ENCODE measurements at regions not wholly inside any gene's neighbourhood (a gene's known extent, or its start where the extent isn't known, plus 50 kb on each side); places are given as distances from the start of the nearest gene placed in this dataset.
"Not testable (repeated sequence)": the region's sequence is repeated elsewhere in the genome, so short reads cannot be mapped to it uniquely, and the experiment has no call there.

DNA sequence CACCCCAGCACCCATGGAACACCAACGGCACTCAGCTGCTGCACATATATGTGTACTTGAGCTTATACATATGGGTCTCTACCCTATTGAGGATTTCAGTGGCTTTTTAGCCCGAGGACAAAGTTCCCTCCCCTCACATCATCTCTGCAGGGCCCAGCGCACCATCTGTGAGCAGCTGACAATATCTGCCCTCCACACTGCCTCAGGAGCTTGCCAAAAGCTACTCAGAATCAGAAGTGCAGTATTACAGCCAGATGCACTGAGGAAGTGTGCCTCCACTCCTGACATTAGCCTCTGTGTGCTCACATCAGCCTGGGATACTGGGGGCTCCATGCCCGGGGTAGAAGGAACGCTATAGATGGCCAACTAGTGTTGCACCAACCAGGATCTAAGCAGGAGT is 903.9 kb downstream of the UQCRFS1 start:
- DNase-seq, result no peak

DNA sequence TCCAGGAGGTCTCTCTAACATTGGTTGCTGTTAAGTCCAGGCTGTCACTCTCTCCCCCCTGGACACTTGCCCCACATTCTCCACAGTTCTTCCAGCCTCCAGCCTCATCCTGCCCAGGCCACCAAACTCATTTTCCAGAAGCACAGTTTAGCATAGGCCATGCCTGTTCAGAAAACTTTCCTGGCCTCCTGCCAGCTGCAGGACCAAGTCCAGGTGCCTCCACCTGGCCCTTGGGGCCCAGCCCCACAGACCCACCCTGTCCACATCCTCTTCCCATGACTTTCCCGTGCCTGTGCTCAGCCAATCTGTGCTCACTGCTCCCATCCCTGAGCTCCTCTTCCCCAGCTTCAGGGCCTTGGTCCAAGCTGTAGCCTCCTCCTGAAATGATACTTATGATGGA is 905.0 kb downstream of the UQCRFS1 start:
- no peak for DNase-seq

DNA sequence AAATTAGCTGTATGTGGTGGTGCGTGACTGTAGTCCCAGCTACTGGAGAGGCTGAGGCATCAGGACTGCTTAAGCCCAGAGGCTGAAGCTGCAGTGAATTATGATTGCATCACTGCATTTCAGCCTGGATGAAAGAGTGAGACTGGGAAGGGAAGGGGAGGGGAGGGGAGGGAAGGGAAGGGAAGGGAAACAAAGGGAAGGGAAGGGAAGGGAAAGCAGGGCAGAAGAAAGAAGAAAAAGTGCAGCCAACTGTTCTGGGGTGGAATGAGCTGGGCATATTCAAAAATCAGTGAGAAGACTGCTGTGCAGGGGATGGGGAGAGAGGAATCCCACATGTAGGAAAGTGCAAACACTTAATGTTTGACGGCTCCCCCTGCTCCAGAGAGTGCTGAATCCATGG is 905.5 kb downstream of the UQCRFS1 start:
- peak; percentile 55 for DNase-seq

DNA sequence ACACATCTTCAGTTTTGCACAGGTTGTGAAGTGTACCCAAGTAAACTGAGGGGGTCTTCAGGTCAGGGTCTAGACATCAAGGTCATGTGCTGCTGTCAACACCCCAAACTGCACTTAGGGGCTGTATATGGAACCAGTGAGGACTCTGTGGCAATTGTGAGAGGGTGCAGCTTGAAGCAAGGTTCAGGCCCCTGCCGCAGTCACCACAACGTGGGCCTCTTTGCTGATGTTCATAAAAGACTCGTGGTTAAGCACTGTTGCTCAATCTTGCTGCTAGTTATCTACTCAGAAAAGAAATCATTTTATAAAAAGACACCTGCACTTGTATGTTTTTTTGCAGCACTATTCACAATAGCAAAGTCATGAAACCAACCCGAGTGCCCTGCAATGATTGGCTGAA is 907.4 kb downstream of the UQCRFS1 start:
- DNase-seq, result no peak

DNA sequence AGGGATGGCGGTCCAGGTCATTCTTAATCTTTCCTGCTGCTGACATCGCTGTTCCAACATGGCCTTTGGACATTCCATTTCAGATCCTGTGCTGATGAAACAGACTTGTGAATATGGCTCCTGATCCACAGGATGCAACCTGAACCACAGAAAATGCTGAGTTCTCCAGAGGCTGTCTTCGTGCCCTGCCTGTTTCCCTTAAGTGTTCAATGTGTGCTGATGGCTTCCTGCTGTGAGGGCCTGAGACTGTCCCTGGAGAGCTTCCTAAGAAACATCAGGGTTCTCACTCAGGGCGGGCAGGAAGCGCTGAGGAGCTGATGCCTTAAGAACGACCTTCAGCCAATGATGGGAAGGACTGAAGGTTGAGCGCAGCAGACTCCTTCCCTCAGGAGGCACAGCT is 909.4 kb downstream of the UQCRFS1 start:
- DNase-seq, result no peak

DNA sequence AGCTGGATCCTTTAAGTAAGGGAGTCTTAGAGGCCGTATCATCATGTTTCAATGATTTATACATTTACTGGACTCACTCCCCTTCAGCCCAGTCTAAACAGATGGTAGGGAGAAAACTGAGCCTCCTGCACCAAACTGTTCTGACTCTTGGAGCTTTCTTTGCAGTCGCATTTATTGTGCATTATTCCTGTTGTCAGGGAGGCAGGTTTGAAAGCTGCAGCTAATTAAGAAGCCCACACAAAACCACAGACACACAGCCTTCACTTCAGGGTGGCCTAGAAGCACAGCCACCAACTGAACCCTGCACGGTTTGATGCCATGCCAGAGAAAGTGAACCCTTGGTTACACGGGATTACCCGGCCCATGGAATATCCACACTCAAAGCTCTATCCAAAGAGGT is 911.0 kb downstream of the UQCRFS1 start:
- no peak for DNase-seq

DNA sequence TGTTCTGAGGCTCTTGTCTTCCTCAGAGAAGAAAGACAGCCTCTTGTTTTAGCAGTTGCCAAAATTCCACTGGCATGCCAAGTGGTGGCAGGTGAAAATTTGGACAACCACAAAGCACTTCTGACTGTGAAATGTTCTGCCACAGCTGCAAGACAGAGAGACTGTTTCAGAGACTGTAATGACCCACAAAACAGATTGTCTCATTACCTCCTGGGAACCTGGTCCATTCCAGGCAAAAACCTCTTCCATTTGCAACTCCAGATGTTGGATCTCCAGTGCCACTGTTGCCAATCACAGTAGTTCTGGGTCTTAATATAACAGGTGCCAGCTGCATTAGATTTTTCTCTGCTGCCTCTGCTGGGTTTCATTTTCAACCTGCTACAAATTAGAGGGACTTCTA is 911.5 kb downstream of the UQCRFS1 start:
- DNase-seq, result no peak

DNA sequence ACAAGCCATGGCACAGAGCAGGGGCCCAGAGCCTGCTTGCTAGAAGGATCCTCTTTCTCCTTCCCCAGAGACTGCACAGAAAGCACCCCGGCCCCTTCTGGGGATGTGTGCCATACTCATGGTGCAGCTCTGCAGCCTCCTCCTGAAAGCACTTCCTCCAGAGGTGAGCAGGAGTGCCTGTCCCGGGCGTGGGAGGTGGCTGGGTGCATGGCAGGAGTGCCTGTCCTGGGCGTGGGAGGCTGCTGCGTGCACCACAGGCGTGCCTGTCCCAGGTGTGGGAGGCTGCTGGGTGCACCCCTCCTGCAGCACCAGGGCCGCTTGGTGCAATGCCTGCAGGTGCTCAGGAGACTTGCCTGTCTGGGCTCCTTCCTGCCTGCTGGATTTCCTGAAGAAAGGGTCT is 913.3 kb downstream of the UQCRFS1 start:
- no peak for DNase-seq

DNA sequence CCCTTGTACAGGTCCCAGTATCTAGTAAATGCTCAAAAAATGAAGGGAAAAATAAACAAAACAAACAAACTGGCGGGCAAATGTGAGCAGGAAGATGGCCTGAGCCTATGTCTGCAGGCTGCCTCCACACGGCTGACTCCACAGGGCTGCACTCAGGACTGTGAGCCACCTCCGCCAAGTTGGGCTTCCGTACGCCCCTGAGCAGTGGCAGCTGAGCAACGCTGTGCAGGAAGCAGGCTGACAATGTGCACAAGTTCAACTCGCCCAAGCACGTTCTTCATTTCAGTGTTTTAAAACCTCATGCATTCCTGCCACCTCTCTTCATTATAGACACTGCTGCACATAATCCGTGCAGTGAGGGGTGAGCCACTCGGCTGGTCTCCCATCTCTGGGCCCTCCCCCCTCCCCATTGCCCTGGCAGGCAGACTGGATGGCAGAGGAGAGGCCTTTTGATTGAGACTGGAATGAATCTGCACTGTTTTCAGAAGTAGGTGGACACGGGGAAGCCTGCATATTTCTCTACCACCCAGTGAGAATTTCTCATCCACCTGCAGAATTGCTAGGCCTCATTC is 915.3 kb downstream of the UQCRFS1 start:
- DNase-seq, result no peak

DNA sequence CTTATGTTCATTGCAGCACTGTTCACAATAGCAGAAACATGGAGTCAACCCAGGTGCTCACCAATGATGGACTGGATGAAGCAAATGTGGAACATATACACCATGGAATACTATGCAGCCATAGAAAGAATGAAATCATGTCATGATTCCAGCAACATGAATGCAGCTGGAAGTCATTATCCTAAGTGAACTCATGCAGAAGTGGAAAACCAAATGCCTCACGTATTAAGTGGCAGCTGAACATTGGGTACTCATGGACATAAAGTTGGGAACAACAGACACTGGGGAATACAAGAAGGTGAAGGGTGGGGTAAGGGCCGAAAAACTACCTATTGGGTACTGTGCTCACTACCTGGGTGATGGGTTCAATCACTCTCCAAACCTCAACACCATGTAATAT is 915.9 kb downstream of the UQCRFS1 start:
- DNase-seq, result no peak

DNA sequence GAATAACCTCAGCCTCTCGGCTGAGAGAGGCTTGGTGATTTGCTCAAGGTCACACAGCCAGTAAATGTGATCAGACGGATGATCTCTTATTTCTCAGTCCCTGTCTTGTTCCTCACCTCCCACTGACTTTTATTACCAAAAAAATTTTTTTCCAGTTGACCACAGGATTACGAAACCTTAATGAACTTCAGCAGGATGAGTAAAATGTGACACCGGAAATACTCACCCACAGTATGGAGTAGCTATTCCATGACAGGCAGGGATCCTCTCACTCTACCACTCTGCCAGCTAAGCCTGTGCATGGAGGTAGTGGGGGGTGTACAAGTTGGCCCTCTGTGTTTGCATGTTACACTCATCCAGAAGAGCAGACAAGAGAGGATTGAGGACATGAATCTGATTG is 916.4 kb downstream of the UQCRFS1 start:
- peak; percentile 80 for DNase-seq

DNA sequence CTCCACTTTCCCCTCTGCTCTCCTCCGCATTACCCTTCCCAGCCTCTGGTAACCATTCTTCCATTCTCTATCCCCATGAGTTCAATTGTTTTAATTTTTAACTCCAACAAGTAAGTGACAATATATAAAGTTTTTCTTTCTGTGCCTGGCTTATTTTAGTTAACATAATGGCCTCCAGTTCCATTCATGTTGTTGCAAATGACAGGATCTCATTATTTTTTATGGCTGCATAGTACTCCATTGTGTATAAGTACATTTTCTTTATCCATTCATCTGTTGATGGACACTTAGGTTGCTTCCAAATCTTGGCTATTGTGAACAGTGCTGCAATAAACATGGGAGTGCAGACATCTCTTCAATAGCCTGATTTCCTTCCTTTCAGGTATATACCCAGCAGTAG is 918.0 kb downstream of the UQCRFS1 start:
- not testable (repeated sequence) for DNase-seq

DNA sequence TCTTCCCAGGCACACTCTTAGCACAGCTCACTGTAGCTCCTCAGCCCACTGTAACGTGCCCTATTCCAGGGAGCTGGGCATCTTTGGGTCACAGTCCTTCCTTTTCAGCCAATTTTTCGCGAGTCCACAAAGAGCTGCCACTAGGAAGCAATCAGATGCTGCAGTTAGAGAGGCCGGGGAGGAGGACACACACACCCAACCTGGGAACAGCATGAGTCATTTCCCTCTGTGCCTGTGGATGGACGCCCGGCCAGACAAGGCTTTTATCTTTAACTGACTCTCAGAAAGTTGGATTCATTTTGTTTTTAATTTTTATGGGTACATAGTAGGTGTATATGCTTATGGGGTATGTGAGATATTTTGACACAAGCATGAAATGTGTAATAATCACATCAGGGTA is 918.6 kb downstream of the UQCRFS1 start:
- DNase-seq, result peak; percentile 70

DNA sequence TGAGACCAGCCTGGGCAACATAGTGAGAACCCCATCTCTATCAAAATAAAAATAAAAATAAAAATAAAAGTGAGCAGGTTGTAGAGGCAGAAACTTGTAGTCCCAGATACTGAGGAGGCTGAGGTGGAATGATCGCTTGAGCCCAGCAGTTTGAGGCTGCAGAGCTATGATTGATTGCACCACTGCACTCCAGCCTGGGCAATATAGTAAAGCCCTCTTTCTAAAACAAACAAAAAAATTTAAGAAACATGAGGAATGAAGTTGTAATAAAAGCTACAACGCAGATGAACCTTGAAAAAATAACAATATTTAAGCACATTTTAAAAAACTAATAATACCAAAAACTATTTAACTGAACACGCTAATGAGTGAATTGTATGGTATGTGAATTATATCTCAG is 919.3 kb downstream of the UQCRFS1 start:
- no peak for DNase-seq

DNA sequence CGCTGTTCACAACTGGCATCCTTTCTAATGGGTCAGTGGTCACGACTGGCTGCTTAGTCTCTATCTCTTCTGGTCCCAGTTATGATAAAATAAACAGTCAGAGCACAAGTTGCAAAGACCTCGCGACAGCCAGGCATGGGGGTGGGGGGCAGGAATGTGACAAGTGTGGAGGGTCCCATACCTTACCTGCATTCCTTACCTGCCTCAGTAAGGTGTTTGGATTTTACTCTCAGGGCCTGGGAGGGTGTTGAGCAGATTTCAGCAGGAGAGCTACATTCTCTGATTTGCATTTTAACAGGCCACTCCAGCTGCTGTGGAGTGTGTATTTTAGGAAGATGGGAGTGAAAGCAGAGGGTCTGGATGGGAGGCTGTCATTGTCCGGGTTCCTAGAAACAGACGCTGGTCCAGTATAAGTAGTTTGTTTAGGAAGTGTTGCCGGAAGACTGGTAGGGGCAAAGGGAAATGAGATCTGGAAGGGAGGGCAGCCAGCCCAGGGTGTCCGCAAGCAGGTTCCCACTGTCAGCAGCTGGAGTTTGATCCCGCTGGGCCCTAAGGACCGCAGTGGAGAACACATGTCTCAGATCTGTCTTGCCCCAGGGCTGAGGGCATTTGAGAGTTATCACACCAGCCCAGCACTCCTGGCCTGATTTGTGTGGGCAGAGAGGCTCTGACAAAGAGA is 920.0 kb downstream of the UQCRFS1 start:
- no peak for DNase-seq

DNA sequence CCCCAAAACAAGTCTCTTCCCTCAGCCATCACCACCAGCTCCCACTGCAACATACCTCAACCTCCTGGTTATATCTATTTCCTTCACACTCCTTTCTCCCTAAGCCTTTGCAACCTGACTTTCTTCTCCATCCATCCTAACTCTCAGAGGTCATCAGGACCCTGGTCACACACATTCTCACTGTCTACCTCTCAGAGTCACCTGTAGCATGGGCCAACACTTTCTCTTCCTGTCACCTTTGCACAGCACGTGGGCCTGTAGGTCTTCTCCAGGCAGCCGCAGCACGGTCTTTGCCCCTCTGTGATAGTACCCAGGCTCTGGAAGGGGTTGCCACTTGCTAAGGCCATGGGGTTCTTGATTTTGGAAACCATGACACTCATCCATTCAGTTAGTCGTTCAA is 921.1 kb downstream of the UQCRFS1 start:
- DNase-seq, result no peak

DNA sequence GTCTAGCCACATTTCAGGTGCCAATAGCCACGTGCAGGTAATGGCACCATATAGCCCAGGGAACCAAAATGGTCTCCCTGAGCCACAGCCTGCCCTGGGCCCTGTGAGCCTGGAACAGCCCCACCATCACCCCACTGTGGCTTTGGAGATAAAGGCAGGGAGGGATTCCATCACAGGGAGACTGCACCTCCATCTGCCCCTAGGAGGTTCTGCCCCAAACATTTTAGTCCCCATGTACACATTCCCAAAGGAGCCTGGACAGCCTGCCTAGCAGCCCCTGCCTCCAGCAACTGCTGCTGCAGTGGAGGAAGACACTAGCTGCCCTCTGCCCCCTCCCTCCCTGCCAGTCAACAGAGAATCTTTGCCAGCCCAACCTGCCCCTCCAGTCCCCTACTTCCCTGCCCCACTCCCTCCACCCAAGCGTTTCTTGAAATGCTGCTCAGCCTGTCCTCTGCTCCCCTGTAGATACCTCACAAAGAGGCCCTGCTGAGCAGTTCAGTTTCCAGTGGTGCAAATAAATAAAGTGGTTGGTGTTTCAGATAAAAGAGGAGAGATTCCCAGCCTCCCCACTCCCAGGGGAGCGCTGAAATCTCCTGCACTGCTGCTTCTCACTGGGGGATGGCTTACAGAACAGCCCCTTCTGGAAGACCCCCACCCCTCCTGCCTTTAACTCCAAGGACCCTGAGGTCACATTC is 921.8 kb downstream of the UQCRFS1 start:
- DNase-seq, result no peak

DNA sequence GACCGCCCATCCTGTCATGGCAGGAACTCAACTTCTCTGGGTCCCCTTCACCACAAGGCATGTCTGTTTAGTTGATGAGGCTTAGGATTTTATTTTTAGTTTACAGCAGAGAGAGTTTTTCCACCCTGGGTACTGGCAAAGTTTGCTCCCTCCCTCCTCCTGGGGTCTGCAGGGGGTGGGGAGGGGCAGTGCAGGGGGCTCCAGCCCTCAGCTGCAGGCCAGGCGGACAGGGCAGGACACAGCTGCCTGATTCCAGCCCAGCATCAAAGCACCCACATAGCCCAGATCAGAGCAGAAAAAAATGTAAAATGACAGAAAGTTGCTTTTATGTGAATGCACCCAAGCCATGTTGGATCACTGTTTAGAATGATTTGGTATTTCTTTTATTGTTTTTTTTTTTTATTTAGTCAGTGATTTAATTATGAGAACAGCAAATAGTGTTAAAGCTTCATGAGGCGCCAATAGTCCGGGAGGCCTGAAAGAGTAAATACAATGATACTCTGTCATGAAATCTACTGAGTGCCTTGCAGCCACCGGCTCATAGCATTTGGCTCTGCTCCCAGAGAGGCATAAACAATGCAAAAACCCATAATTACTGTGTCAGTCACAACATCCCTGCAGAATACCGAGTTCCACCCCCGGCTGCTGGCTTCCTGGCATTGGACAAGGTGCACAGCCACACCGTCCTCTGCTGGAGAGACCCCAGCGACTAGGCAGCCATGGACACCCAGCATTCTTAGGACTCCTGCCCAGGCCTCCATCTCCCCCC is 923.5 kb downstream of the UQCRFS1 start:
- peak; percentile 53 for DNase-seq

DNA sequence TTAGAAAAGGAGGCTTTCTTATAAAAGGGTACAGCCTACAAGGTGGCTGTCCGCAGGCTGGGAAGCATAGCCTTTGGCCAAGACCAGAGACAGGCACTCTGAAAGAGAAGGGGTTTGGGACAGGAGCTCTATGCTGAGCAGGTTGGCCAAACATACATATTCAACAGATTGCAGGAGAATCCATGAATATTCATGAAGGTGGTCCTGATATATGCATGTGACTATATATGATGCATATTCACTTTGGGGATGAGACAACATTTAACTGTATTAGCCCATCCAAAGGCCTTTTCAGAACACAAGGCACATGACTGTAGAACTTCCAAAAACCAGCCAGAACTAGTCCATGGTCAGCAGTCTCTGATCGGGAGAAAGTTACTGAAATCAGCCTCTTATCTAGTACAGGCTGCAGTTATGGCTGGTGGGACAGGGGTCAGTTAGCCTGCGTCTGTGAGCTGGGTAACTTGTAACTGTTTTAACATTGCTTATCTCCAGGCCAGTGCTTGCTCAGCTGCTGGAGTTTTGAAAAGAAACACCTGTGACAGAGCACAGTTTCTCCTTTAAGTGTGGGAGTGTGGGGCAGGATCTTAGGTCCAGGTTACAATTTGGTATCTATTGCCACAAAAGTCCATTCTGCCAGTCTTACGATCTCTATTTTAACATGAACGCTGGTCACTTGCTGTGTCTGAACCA is 924.2 kb downstream of the UQCRFS1 start:
- no peak for DNase-seq

DNA sequence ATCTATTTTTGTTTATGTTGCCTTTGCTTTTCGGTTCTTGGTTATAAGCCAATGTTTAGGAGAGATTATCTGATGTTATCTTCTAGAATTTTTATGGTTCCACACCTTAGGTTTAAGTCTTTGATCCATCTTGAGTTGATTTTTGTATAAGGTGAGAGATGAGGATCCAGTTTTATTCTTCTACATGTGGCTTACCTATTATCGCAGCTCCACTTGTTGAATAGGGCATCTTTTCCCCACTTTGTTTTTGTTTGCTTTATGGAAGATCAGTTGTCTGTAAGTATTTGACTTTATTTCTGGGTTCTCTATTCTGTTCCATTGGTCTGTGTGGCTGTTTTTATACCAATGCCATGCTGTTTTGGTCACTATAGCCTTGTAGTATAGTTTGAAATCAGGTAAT is 927.0 kb downstream of the UQCRFS1 start:
- no peak for DNase-seq

DNA sequence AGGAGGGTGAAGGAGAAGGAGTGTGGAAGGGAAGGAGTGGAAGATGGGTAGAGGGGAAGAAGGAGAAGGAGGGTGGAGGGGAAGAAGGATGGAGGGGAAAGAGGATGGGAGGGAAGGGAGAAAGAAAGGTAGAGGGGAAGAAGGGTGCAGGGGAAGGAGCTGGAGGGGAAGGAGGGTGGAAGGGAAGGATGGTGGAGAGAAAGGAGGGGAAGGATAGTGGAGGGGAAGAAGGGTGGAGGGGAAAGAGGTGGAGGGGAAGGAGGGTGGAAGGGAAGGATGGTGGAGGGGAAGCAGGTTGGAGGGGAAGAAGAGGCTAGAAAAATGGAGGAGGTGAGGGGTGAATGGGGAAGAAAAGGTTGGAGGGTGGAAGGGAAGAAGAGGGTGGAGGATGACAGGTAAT is 927.9 kb downstream of the UQCRFS1 start:
- no peak for DNase-seq

DNA sequence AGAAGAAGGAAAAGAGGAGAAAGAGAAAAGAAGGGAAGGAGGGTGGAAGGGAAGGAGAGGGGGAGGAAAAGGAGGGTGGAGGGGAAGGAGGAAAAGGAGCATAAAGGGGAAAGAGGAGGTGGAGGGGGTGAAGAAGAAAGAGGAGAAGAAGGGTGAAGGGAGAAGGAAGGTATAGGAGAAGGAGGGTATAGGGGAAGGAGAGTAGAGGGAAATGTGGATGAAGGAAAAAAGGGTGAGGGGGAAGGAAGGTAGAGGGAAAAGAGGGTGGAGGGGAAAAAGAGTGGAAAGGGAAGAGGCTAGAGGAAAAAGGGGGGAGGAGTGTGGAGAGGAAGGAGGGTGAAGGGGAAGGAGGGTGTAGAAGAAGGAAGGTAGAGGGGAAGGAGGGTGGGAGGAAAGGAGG is 928.6 kb downstream of the UQCRFS1 start:
- no peak for DNase-seq

DNA sequence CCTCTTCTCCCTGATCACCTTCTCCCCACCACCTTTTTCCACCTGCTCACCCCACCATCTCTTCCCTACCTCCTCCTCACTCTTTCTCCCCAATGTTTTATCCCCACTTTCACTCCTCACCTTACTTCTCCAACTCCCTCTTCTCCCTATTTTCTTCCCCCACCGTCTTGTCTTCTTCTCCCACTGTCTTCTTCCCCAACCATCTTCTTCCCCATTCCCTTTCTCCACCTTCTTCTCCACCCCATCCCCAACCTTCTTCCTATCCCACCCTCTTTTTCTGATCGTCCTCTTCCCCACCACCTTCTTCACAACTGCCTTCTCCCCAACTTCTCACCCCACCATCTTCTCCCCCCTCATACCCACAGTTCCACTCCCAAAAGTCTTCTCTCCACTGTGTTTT is 929.4 kb downstream of the UQCRFS1 start:
- no peak for DNase-seq
